Ovary (tissue), 3 donors: ENCODE measurements at regions not wholly inside any gene's neighbourhood (a gene's known extent, or its start where the extent isn't known, plus 50 kb on each side); places are given as distances from the start of the nearest gene placed in this dataset.

Experiments used
- CTCF ChIP-seq, 3 donors: fragments of 450-650 bp in 2 of 3; fragments of 200-600 bp in 1 of 3; IDR thresholded peaks; one replicate each; pipeline versions ENCODE4 v1.5.1 to v1.8.0; 2016 to 2022; ENCODE audit warnings: antibody characterized with exemption in 3 of 3, mild to moderate bottlenecking in 1 of 3
- POLR2A ChIP-seq: fragments of 450-650 bp; IDR thresholded peaks from one replicate; pipeline ENCODE4 v1.6.1; 2017; ENCODE audit warnings: antibody characterized with exemption, mild to moderate bottlenecking, moderate library complexity
- donor health status: DM: no; HTN: no; CAD: no.

- TF ChIP-seq CTCF (IDR thresholded peaks at IDR 0.05): no peak
- TF ChIP-seq POLR2A: no peak
Measured at GRCh38 chr3:194930377-194931204, 244.9 kb downstream of the FAM43A start.
